B cell (primary cell): ENCODE measurements at regions not wholly inside any gene's neighbourhood (a gene's known extent, or its start where the extent isn't known, plus 50 kb on each side); places are given as distances from the start of the nearest gene placed in this dataset.

Experiments used
- ATAC-seq: fragments of 200-7000 bp; cut with Tn5 transposase; one replicate; pipeline ENCODE4 v1.10.0; 2021; ENCODE audit warnings: low read depth, mild to moderate bottlenecking, moderate number of reproducible peaks, moderate library complexity
- CTCF ChIA-PET: fragments of 350-600 bp; sonication (Branson Sonifier 250); formaldehyde crosslinking; loops from one replicate; lab custom pipeline; 2021; ENCODE audit warnings: antibody characterized with exemption, inconsistent platforms; lab: Charles Lee
- POLR2A ChIA-PET: fragments of 350-600 bp; sonication (Branson Sonifier 250); formaldehyde crosslinking; loops from one replicate; lab custom pipeline; 2021; ENCODE audit warnings: antibody characterized with exemption; lab: Charles Lee
- DNase-seq: peaks from one replicate; pipeline ENCODE4 v3.0.0; 2013
- H2AFZ ChIP-seq: 2 replicates; pipeline ENCODE4 v1.6.1; 2012; ENCODE audit warnings: mild to moderate bottlenecking, low read depth, low read length; ENCODE audit not compliant: insufficient read depth, poor library complexity, severe bottlenecking
- H3K27ac ChIP-seq, 2 donors: 1 replicate in 1 of 2; 2 replicates in 1 of 2; pipeline ENCODE4 v1.5.1; 2012 to 2013; ENCODE audit warnings: low read length in 2 of 2, mild to moderate bottlenecking in 2 of 2, moderate library complexity in 1 of 2
- H3K27me3 ChIP-seq, 4 experiments: fragments of 200-600 bp in 1 of 4; sonication (generic) in 1 of 4; replicated peaks in 1 of 4; 1 replicate in 2 of 4; 2 replicates in 2 of 4; pipeline versions ENCODE4 v1.6.1 to v1.7.0; 2013 to 2016; ENCODE audit warnings: low read length in 3 of 4, mild to moderate bottlenecking in 2 of 4, mixed read lengths in 1 of 4, moderate library complexity in 1 of 4; ENCODE audit not compliant: insufficient read depth in 4 of 4, control insufficient read depth in 3 of 4; ENCODE audit errors: control extremely low read depth in 1 of 4
- H3K36me3 ChIP-seq, 2 experiments: replicated peaks in 1 of 2; 1 replicate in 1 of 2; 2 replicates in 1 of 2; pipeline versions ENCODE4 v1.6.1 to v1.7.1; 2013; ENCODE audit warnings: low read length in 1 of 2; ENCODE audit not compliant: insufficient read depth in 2 of 2, control insufficient read depth in 1 of 2; ENCODE audit errors: control extremely low read depth in 1 of 2, extremely low read depth in 1 of 2
- H3K4me1 ChIP-seq, 2 donors: fragments of 200-600 bp in 1 of 2; sonication (generic) in 1 of 2; 1 replicate in 1 of 2; 2 replicates in 1 of 2; pipeline versions ENCODE4 v1.5.1 to v1.6.1; 2013 to 2017; ENCODE audit warnings: low read length in 2 of 2; ENCODE audit not compliant: control insufficient read depth in 2 of 2, insufficient read depth in 2 of 2
- H3K4me2 ChIP-seq: replicated peaks from 2 replicates; pipeline ENCODE3; 2012; ENCODE audit warnings: mild to moderate bottlenecking, low read depth, low read length; ENCODE audit not compliant: poor library complexity, severe bottlenecking
- H3K4me3 ChIP-seq, 5 experiments: fragments of 200-600 bp in 1 of 5; sonication (generic) in 1 of 5; 1 replicate in 3 of 5; 2 replicates in 2 of 5; pipeline versions ENCODE4 v1.5.1 to v1.7.0; 2011 to 2016; ENCODE audit warnings: low read length in 4 of 5, mild to moderate bottlenecking in 4 of 5, low read depth in 2 of 5, control low read depth in 1 of 5, moderate library complexity in 1 of 5; ENCODE audit not compliant: insufficient read depth in 1 of 5; ENCODE audit errors: control extremely low read depth in 1 of 5, extremely low read depth in 1 of 5
- H3K79me2 ChIP-seq: fragments of 200-600 bp; sonication (generic); one replicate; pipeline ENCODE4 v1.6.0; 2016; ENCODE audit warnings: low read length; ENCODE audit not compliant: control insufficient read depth, insufficient read depth
- H3K9ac ChIP-seq: fragments of 200-600 bp; sonication (generic); 2 replicates; pipeline ENCODE4 v1.6.1; 2017; ENCODE audit warnings: mild to moderate bottlenecking, low read length, moderate library complexity
- H3K9me3 ChIP-seq, 3 donors: one replicate each; pipeline versions ENCODE4 v1.6.1 to v1.7.1; 2013; ENCODE audit warnings: low read length in 2 of 3; ENCODE audit not compliant: control insufficient read depth in 2 of 3, insufficient read depth in 1 of 3; ENCODE audit errors: control extremely low read depth in 1 of 3
- H4K20me1 ChIP-seq: 2 replicates; pipeline ENCODE4 v1.6.0; 2012; ENCODE audit warnings: mild to moderate bottlenecking, low read length; ENCODE audit not compliant: insufficient read depth, control insufficient read depth, poor library complexity, severe bottlenecking
- H3K27ac Mint-ChIP-seq: one replicate; pipeline ENCODE4 v1.8.0; 2021; ENCODE audit warnings: mixed read lengths
- H3K27me3 Mint-ChIP-seq: one replicate; pipeline ENCODE4 v1.8.0; 2021; ENCODE audit warnings: mixed read lengths
- H3K4me1 Mint-ChIP-seq: one replicate; pipeline ENCODE4 v1.8.0; 2021; ENCODE audit warnings: mixed read lengths
- H3K4me3 Mint-ChIP-seq: one replicate; pipeline ENCODE4 v1.8.0; 2021; ENCODE audit warnings: mixed read lengths
- H3K9me3 Mint-ChIP-seq: one replicate; pipeline ENCODE4 v1.8.0; 2022; ENCODE audit warnings: mixed read lengths; ENCODE audit not compliant: insufficient read depth
- EZH2 ChIP-seq: IDR thresholded peaks from 2 replicates; pipeline ENCODE4 v1.6.1; 2012; ENCODE audit warnings: borderline replicate concordance, low read depth, mild to moderate bottlenecking, moderate library complexity, low read length; ENCODE audit not compliant: insufficient read depth, poor library complexity, severe bottlenecking
- WGBS: methylation state at CpG from one replicate; pipeline ENCODE4 v1.1.5; 2013; ENCODE audit warnings: missing lambda C conversion rate; ENCODE audit not compliant: insufficient coverage; 5-methylcytosine and 5-hydroxymethylcytosine counted together
- intact Hi-C: fragments of 100-400 bp; cut with micrococcal nuclease; formaldehyde crosslinking; loops from one replicate; pipeline ENCODE4 v1.10.0; 2022
- TF ChIP-seq, protein P1 (sequence below): fragments of 200-600 bp; IDR thresholded peaks from one replicate; pipeline ENCODE4 v1.8.0; 2022; ENCODE audit warnings: antibody characterized with exemption, mild to moderate bottlenecking

DNA sequence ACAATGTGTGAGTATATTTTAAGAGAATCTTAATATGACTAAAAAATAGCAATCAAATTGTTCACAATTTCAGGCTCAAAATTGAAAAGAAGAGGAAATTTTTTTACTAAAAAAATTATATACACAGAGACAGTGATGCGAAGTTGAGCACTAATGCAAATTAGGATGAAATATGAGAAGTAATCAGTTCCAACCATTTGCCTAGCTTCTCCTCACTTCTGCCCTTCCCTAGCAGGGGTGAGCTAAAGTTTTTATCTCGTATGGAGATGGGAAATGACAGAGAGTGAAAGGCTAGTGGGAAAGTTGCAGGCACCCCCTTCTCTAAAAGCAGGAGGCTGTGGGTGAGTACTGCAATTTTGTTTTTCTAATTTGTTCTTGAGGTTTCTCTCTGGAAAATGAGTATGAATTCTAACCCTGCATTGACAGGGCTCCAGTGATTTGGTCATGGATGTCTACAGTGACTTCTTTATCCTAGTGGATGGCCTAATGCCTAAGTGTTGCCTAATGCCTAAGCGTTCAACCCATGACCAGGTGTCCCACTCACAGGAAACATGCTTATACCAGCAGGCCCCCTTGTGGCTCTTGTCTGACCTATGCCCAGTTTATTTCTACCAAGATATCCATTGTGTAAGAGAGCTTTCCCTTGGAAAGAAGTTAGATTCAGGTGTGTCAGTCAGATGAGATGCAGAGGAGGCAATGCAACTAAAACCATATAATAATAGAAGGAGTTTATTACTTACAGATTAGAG lies 78.0 kb upstream of the HNMT start:
- H3K36me3 ChIP-seq: no peaks in the 10 kb centered on the region

DNA sequence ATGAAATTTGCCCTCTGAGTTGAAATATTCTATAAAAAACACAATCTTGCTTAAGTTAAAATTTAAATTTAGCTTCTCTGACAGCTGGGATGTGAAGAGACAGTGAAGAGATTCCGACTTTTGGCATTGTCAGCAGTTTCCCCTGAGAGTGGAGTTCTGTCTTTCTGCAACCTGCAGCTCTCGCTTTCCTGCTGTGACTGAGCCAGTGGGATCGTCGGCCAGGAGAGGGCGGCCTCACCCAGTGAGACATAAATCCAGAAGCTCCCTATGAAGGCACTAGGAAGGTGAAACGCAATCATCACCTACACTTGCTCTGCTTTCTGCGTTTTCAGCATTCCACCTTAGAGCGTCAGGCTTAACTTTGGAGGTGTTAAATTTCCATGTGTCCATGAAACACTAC lies 75.4 kb upstream of the HNMT start:
- Histone ChIP-seq H3K27ac (no peak overlapping the region), H2AFZ (no peak overlapping the region), H3K79me2 (no peaks in the 10 kb centered on the region), H4K20me1 (no peaks in the 10 kb centered on the region), H3K9me3 (no peaks in the 10 kb centered on the region), H3K36me3 (no peaks in the 10 kb centered on the region), H3K4me1 (no peaks in the 10 kb centered on the region), H3K27me3 (no peaks in the 10 kb centered on the region), H3K9ac (no peak overlapping the region), H3K4me2 (no peak overlapping the region), H3K4me3 (no peak overlapping the region)
- ATAC-seq: no peak
- intact Hi-C loops: no loop called here
- TF ChIP-seq, protein P1, sequence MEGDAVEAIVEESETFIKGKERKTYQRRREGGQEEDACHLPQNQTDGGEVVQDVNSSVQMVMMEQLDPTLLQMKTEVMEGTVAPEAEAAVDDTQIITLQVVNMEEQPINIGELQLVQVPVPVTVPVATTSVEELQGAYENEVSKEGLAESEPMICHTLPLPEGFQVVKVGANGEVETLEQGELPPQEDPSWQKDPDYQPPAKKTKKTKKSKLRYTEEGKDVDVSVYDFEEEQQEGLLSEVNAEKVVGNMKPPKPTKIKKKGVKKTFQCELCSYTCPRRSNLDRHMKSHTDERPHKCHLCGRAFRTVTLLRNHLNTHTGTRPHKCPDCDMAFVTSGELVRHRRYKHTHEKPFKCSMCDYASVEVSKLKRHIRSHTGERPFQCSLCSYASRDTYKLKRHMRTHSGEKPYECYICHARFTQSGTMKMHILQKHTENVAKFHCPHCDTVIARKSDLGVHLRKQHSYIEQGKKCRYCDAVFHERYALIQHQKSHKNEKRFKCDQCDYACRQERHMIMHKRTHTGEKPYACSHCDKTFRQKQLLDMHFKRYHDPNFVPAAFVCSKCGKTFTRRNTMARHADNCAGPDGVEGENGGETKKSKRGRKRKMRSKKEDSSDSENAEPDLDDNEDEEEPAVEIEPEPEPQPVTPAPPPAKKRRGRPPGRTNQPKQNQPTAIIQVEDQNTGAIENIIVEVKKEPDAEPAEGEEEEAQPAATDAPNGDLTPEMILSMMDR: no peak
- no peak for TF ChIP-seq EZH2
- Mint-ChIP-seq H3K4me1 (no peaks in the 10 kb centered on the region), H3K27me3 (peaks cover 7% of the 10 kb centered on the region), H3K9me3 (no peaks in the 10 kb centered on the region), H3K27ac (no peak overlapping the region), H3K4me3 (no peak overlapping the region)
- WGBS: 62% methylated on average over 8 of the region's 8 CpGs
- DNase-seq: no peak
- CTCF ChIA-PET: interaction anchor here (1.2 to 2.6 kb wide), 2 partner anchors 8 to 898 kb away, joined by 3 to 9 read pairs; no protein-coding TSS in a partner anchor
- POLR2A ChIA-PET: no interaction called here

More for the DNA sequence above, 78.0 kb upstream of the HNMT start:
- Histone ChIP-seq H3K9ac (no peak overlapping the region), H3K4me3 (no peak overlapping the region), H3K79me2 (no peaks in the 10 kb centered on the region), H4K20me1 (no peaks in the 10 kb centered on the region), H3K9me3 (peaks cover 0 to 4% (median 0%) of the 10 kb centered on the region in 3 donors), H3K27me3 (no peaks in the 10 kb centered on the region), H3K4me2 (no peak overlapping the region), H3K27ac (no peak overlapping the region), H2AFZ (no peak overlapping the region), H3K4me1 (no peaks in the 10 kb centered on the region)
- POLR2A ChIA-PET: no interaction called here
- WGBS: 83% methylated on average over 1 of the region's 3 CpGs
- Mint-ChIP-seq H3K4me3 (no peak overlapping the region), H3K27ac (no peak overlapping the region), H3K9me3 (no peaks in the 10 kb centered on the region), H3K4me1 (no peaks in the 10 kb centered on the region), H3K27me3 (peaks cover 7% of the 10 kb centered on the region)
- intact Hi-C loops: no loop called here
- no peak for ATAC-seq
- CTCF ChIA-PET: no interaction called here
- no peak for DNase-seq
- TF ChIP-seq, protein P1: no peak
- no peak for TF ChIP-seq EZH2
